Common myeloid progenitor, CD34-positive (primary cell): ENCODE measurements at regions not wholly inside any gene's neighbourhood (a gene's known extent, or its start where the extent isn't known, plus 50 kb on each side); places are given as distances from the start of the nearest gene placed in this dataset.

ENCODE experiments used
- CTCF ChIA-PET: fragments of 350-600 bp; sonication (Branson Sonifier 250); formaldehyde crosslinking; loops from one replicate; lab custom pipeline; 2021; ENCODE audit warnings: antibody characterized with exemption; lab: Charles Lee
- POLR2A ChIA-PET: fragments of 350-600 bp; sonication (Branson Sonifier 250); formaldehyde crosslinking; loops from one replicate; lab custom pipeline; 2021; ENCODE audit warnings: antibody characterized with exemption; lab: Charles Lee
- DNase-seq, 3 donors: peaks; one replicate each; pipeline versions ENCODE4 v3.0.0 to v3.0.0-alpha.2; 2013
- H3K27ac ChIP-seq, 2 experiments: 1 replicate in 1 of 2; 2 replicates in 1 of 2; pipeline ENCODE4 v1.7.0; 2013; ENCODE audit warnings: inconsistent platforms in 2 of 2, low read length in 2 of 2, mild to moderate bottlenecking in 2 of 2, low read depth in 1 of 2, moderate library complexity in 1 of 2; ENCODE audit not compliant: severe bottlenecking in 2 of 2, insufficient read depth in 1 of 2, poor library complexity in 1 of 2
- H3K27me3 ChIP-seq, 5 experiments: replicated peaks in 2 of 5; 1 replicate in 3 of 5; 2 replicates in 2 of 5; pipeline versions ENCODE4 v1.6.1 to v1.7.0; 2013; ENCODE audit warnings: low read length in 4 of 5, mild to moderate bottlenecking in 2 of 5, moderate library complexity in 2 of 5, inconsistent platforms in 1 of 5; ENCODE audit not compliant: insufficient read depth in 5 of 5, control insufficient read depth in 4 of 5
- H3K36me3 ChIP-seq, 4 experiments: 1 replicate in 2 of 4; 2 replicates in 2 of 4; pipeline versions ENCODE4 v1.6.1 to v1.7.0; 2013; ENCODE audit warnings: low read length in 3 of 4, control low read depth in 1 of 4, mild to moderate bottlenecking in 1 of 4; ENCODE audit not compliant: control insufficient read depth in 4 of 4, insufficient read depth in 4 of 4
- H3K4me1 ChIP-seq, 4 experiments: 1 replicate in 3 of 4; 2 replicates in 1 of 4; pipeline versions ENCODE4 v1.6.1 to v1.7.1; 2013; ENCODE audit warnings: low read length in 3 of 4, mild to moderate bottlenecking in 3 of 4, control low read depth in 1 of 4, inconsistent platforms in 1 of 4, moderate library complexity in 1 of 4; ENCODE audit not compliant: control insufficient read depth in 4 of 4, insufficient read depth in 4 of 4; ENCODE audit errors: control extremely low read depth in 1 of 4
- H3K4me3 ChIP-seq, 7 experiments: 1 replicate in 4 of 7; 2 replicates in 3 of 7; pipeline versions ENCODE4 v1.5.1 to v1.7.0; 2013; ENCODE audit warnings: mild to moderate bottlenecking in 7 of 7, low read length in 6 of 7, moderate library complexity in 6 of 7, inconsistent platforms in 2 of 7, low read depth in 2 of 7, control low read depth in 1 of 7; ENCODE audit not compliant: insufficient read depth in 4 of 7, control insufficient read depth in 1 of 7; ENCODE audit errors: extremely low read depth in 1 of 7
- H3K9me3 ChIP-seq, 5 experiments: 1 replicate in 4 of 5; 2 replicates in 1 of 5; pipeline versions ENCODE4 v1.6.1 to v1.7.1; 2013; ENCODE audit warnings: low read length in 4 of 5, mild to moderate bottlenecking in 2 of 5, inconsistent platforms in 1 of 5, low read depth in 1 of 5, moderate library complexity in 1 of 5; ENCODE audit not compliant: control insufficient read depth in 4 of 5, insufficient read depth in 2 of 5; ENCODE audit errors: control extremely low read depth in 1 of 5
- WGBS: methylation state at CpG from one replicate; pipeline ENCODE4 v1.1.5; 2013; ENCODE audit not compliant: insufficient coverage; 5-methylcytosine and 5-hydroxymethylcytosine counted together

DNA sequence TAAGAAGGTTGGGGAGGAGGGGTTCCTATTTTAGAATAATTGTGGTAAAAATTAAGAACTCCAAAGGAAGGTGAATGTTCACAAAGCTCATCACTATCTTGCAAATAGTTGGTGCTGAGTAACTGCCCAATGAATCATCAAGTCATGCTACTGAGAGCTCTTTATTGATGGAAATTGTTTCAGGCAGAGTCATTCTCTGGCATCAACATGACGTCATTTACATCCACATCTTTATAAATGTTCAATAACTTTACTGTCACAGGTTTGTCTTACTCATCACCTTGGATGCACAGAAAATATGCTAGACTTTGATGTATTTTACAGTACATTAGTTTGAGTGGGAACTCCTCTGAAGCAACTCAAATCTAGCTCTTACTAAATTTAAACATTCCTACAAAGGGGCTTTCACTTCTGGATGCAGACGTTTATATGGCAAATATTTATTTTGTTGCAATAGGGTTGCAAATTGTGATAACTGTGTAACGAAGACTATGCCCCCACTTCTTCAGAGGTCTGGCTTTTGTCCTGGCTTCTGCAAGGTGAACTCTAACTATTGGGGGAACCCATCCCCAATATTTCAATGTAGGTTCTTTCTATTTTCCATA is 273.7 kb upstream of the AJAP1 start:
- WGBS: no CpG with 5 or more reads among the region's 3 CpGs
- H3K27me3 ChIP-seq: no peaks in the 10 kb centered on the region
- H3K4me3 ChIP-seq: no peak overlapping the region
- H3K27ac ChIP-seq: no peak overlapping the region
- ChIA-PET POLR2A (no interaction called here), CTCF (no interaction called here)
- no peaks in the 10 kb centered on the region for H3K4me1 ChIP-seq
- H3K36me3 ChIP-seq: no peaks in the 10 kb centered on the region
- no peak for DNase-seq
- peaks cover 0 to 22% (median 6%) of the 10 kb centered on the region in 5 experiments for H3K9me3 ChIP-seq

DNA sequence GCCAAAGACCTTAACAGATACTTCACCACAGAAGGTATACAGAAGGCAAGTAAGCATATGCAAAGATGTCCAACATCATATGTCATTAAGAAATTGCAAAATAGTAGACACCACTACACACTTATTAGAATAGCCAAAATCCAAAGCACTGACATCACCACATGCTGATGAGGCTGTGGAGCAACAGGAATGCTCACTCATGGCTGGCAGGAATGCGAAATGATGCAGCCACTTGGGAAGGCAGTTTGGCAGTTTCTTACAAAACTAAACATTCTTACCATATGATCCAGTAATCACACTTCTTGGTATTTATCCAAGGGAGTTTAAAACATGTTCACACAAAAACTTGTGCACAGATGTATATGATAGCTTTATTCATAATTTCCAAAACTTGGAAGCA is 261.2 kb upstream of the AJAP1 start:
- POLR2A ChIA-PET: no interaction called here

DNA sequence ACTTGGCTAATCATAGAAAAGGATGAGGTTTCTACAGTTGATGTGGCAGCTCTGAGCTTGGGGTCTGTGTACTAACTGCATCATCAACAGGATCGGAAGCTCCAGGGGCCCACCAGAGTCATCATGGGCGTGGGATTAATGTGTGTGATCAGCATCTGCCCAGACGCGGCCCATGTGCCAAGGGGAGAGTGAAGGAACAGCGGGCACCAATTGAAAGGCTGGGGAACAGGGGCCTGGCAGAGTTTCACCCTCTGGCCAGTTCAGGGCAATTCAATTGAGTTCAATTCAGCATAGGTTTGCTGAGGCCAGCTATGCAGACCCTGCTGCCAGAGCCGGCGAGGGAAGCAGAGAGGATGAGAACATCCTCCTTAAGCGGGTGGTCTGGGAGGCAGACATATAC is 260.0 kb upstream of the AJAP1 start:
- Histone ChIP-seq H3K27ac (no peak overlapping the region), H3K27me3 (peaks cover 0 to 7% (median 0%) of the 10 kb centered on the region in 5 experiments), H3K4me1 (no peaks in the 10 kb centered on the region), H3K36me3 (no peaks in the 10 kb centered on the region), H3K4me3 (no peak overlapping the region), H3K9me3 (peaks cover 0 to 7% (median 4%) of the 10 kb centered on the region in 5 experiments)
- WGBS: 94% methylated on average over 8 of the region's 8 CpGs
- CTCF ChIA-PET: no interaction called here
- DNase-seq: no peak
- POLR2A ChIA-PET: interaction anchor here (0.6 kb wide), 1 partner anchor 118 kb away, joined by 3 read pairs; no protein-coding TSS in a partner anchor

More for the DNA sequence above, 261.2 kb upstream of the AJAP1 start:
- no peak for DNase-seq
- H3K4me3 ChIP-seq: no peak overlapping the region
- H3K36me3 ChIP-seq: no peaks in the 10 kb centered on the region
- H3K27ac ChIP-seq: no peak overlapping the region
- peaks cover 0 to 4% (median 0%) of the 10 kb centered on the region in 5 experiments for H3K27me3 ChIP-seq
- H3K9me3 ChIP-seq: peaks cover 0 to 7% (median 4%) of the 10 kb centered on the region in 5 experiments
- WGBS: 0% methylated on average over 1 of the region's 1 CpG
- no peaks in the 10 kb centered on the region for H3K4me1 ChIP-seq
- CTCF ChIA-PET: no interaction called here

DNA sequence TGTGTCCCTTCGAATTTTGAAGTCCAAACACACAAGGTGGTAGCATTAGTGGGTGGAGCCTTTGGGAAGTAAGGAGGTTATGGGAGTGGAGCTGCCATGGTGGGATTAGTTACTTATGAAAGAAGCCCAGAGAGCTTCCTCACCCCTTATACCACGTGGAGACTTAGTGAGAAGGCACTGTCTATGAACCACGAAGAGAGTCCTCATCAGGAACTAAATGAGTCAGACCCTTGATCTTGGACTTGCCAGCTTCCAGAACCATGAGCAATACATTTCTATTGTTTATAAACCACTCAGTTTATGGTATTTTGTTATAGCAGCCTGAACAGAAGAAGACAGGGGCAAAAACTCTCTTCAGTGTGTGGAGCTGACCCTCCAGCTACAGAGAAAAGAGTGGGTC is 259.3 kb upstream of the AJAP1 start:
- 60% methylated on average over 3 of the region's 3 CpGs for WGBS
- Histone ChIP-seq H3K9me3 (peaks cover 0 to 6% (median 4%) of the 10 kb centered on the region in 5 experiments), H3K27me3 (peaks cover 0 to 7% (median 0%) of the 10 kb centered on the region in 5 experiments), H3K4me3 (no peak overlapping the region), H3K4me1 (no peaks in the 10 kb centered on the region), H3K36me3 (no peaks in the 10 kb centered on the region), H3K27ac (no peak overlapping the region)
- POLR2A ChIA-PET: no interaction called here
- CTCF ChIA-PET: no interaction called here
- no peak for DNase-seq

DNA sequence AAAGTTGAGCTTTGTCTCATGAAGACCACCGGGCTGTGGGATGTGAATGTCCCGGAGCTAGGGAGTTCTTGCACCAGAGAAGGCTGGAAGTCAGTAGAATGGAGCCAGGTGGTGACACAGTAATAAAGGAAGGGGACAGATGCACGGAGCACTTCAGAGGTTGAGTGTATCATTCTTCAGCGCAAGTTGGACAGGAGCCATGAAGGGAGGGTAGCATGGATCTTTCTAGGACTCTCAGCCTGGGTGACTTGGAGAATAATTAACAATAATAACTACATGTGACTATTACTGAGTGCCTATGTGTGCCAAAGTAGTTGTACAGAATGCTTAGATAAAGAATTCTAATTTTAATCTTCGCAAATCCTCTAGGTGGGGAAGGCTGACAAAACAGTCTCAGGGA is 258.7 kb upstream of the AJAP1 start:
- Histone ChIP-seq H3K27me3 (peaks cover 0 to 7% (median 0%) of the 10 kb centered on the region in 5 experiments), H3K9me3 (peaks cover 0 to 6% (median 4%) of the 10 kb centered on the region in 5 experiments), H3K4me3 (no peak overlapping the region), H3K27ac (no peak overlapping the region), H3K4me1 (no peaks in the 10 kb centered on the region), H3K36me3 (no peaks in the 10 kb centered on the region)
- no peak for DNase-seq
- ChIA-PET POLR2A (no interaction called here), CTCF (no interaction called here)
- WGBS: 93% methylated on average over 4 of the region's 5 CpGs

DNA sequence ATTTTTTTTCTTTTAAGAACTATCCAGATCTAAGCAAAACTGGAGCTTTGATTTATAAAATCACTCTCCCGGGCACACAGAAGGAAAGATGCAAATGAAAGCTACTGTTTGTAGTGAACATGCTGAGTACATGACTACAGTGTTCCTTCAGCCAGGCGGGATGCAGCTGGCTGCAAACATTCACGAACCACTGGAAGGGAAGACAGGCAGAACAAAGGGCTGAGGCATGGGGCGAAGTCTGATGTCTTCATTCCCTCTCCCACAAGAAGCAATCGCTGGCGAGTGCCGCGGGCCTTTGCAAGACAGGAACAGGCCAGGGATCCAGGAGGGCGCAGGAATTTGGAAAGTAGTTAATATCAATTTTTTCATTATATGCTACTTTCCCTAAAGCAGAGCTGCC is 257.9 kb upstream of the AJAP1 start:
- ChIA-PET POLR2A (no interaction called here), CTCF (no interaction called here)
- H3K27me3 ChIP-seq: peaks cover 0 to 7% (median 2%) of the 10 kb centered on the region in 5 experiments
- no peaks in the 10 kb centered on the region for H3K4me1 ChIP-seq
- peaks cover 0 to 5% (median 3%) of the 10 kb centered on the region in 5 experiments for H3K9me3 ChIP-seq
- H3K36me3 ChIP-seq: no peaks in the 10 kb centered on the region
- 74% methylated on average over 4 of the region's 9 CpGs for WGBS
- H3K27ac ChIP-seq: no peak overlapping the region
- H3K4me3 ChIP-seq: no peak overlapping the region
- DNase-seq: no peak

DNA sequence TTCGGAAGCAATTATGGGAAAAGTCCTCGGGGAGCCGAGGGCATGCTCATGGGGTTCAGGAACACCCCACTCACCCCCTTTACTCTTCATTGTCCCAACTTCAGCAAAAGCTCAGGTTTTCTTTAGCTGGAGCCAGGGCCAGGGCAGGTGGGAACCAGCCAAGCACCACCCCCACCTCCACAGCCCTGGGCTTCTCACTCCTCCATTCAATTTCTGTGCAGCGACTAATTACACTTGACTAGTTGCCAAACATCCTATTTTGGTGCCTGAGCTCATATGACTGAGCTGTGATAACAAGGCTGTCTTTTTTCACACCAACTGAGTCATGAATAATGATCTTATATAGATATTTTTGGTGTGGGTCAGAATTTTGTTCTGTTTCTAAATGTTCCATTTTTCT is 257.2 kb upstream of the AJAP1 start:
- 90% methylated on average over 2 of the region's 4 CpGs for WGBS
- Histone ChIP-seq H3K4me3 (no peak overlapping the region), H3K36me3 (no peaks in the 10 kb centered on the region), H3K9me3 (peaks cover 0 to 5% (median 3%) of the 10 kb centered on the region in 5 experiments), H3K4me1 (no peaks in the 10 kb centered on the region), H3K27me3 (peaks cover 0 to 7% (median 2%) of the 10 kb centered on the region in 5 experiments), H3K27ac (no peak overlapping the region)
- ChIA-PET CTCF (no interaction called here), POLR2A (no interaction called here)
- DNase-seq: no peak
